ENCODE measurements at regions not wholly inside any gene's neighbourhood (a gene's known extent, or its start where the extent isn't known, plus 50 kb on each side); places are given as distances from the start of the nearest gene placed in this dataset.

- TF ChIP-seq CTCF (IDR thresholded peaks at IDR 0.05; ENCODE audit: low read depth, low read length, missing control alignments), result no peak
- no peak overlapping the region for H3K4me3 ChIP-seq (replicated peaks; ENCODE audit: low read depth, low read length)
- DNase-seq (ENCODE audit: extremely low read depth, low read depth), result no peak
Measured at GRCh38 chr18:5673616-5674015, 129.8 kb upstream of the EPB41L3 start.

- DNase-seq (ENCODE audit: extremely low read depth, low read depth), result no peak
- H3K4me3 ChIP-seq (replicated peaks; ENCODE audit: low read depth, low read length), result no peak overlapping the region
- no peak for TF ChIP-seq CTCF (IDR thresholded peaks at IDR 0.05; ENCODE audit: low read depth, low read length, missing control alignments)
Measured at GRCh38 chr18:5669585-5669984, 125.8 kb upstream of the EPB41L3 start.

DNA sequence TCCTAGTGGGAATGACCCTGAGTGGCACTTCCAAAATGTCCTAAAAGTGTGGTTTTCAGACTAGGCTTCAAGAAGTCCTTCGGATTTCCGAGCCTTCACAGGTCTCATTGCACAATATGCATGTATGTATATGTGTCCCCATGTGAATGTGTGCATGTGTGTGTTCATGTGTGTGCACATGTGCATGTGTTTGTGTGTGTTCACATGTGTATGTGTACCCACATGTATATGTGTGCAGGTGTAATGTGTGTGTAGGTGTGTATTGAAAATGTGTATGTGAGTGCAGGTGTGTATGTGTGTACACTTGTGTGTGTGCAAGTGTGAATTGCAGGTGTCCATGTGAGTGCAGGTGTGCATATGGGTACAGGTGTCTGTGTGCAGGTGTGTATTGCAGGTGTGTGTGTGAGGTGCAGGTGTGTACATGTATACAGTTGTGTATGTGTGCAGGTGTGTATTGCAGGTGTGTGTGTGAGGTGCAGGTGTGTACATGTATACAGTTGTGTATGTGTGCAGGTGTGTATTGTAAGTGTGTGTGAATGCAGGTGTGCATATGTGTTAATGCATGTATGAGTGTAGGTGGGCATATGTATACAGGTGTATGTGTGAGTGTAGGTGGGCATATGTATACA, 124.4 kb upstream of the EPB41L3 start:
- DNase-seq (ENCODE audit: extremely low read depth, low read depth), result no peak

DNA sequence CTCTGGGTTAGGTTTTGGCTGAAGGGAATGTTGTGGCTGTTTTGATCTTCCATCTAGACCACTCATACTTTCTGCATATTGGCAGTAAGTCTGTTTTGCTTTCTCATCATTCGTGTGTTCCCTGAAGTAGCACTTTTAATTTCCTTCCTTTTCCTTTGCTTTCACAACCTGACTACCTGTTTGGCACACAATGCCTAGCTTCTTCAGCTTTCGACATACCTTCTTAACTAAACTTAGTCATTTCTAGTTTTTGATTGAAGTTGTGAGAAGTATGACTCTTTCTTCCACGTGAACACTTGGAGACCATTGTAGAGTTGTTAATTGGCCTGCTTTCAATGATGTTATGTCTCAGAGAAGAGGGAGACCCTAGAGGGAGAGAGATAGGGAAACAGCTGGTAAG, 123.6 kb upstream of the EPB41L3 start:
- H3K4me3 ChIP-seq (replicated peaks; ENCODE audit: low read depth, low read length), result no peak overlapping the region
- no peak for TF ChIP-seq CTCF (IDR thresholded peaks at IDR 0.05; ENCODE audit: low read depth, low read length, missing control alignments)
- no peak for DNase-seq (ENCODE audit: extremely low read depth, low read depth)

More for the DNA sequence above, 124.4 kb upstream of the EPB41L3 start:
- no peak overlapping the region for H3K4me3 ChIP-seq (replicated peaks; ENCODE audit: low read depth, low read length)
- no peak for TF ChIP-seq CTCF (IDR thresholded peaks at IDR 0.05; ENCODE audit: low read depth, low read length, missing control alignments)

DNA sequence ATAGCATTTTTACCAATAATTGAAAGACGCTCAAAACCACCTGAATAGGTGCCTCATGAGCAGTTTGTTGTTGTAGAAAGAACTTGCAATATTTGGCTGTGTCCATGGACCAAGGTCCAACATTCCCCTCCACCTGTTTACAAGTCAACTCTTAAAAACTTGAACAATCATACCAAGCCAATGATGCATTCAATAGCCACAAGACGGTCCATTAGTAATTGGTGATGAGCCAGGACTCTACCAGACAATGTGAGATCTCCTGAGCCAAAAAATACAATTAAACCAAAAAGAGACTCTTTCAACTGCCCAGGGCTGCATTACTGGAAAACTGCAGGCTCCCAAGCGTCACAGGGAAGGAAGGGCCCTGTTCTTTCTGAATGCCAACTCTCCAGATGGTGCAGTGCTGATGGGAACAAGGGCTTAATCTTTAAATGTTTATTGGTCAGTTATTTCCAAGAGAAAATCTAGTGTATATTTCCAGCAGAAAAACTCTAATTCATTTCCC, 118.8 kb upstream of the EPB41L3 start:
- H3K4me3 ChIP-seq (replicated peaks; ENCODE audit: low read depth, low read length), result no peak overlapping the region
- no peak for DNase-seq (ENCODE audit: extremely low read depth, low read depth)
- no peak for TF ChIP-seq CTCF (IDR thresholded peaks at IDR 0.05; ENCODE audit: low read depth, low read length, missing control alignments)

GRCh38 chr18:5661179-5661578, 117.4 kb upstream of the EPB41L3 start:
- DNase-seq (ENCODE audit: extremely low read depth, low read depth), result no peak
- TF ChIP-seq CTCF (IDR thresholded peaks at IDR 0.05; ENCODE audit: low read depth, low read length, missing control alignments), result no peak
- no peak overlapping the region for H3K4me3 ChIP-seq (replicated peaks; ENCODE audit: low read depth, low read length)

GRCh38 chr18:5653802-5654201, 110.0 kb upstream of the EPB41L3 start:
- TF ChIP-seq CTCF (IDR thresholded peaks at IDR 0.05; ENCODE audit: low read depth, low read length, missing control alignments), result no peak

More at GRCh38 chr18:5653802-5654201, 110.0 kb upstream of the EPB41L3 start:
- DNase-seq (ENCODE audit: extremely low read depth, low read depth), result no peak
- no peak overlapping the region for H3K4me3 ChIP-seq (replicated peaks; ENCODE audit: low read depth, low read length)
